ENCODE measurements at regions not wholly inside any gene's neighbourhood (a gene's known extent, or its start where the extent isn't known, plus 50 kb on each side); places are given as distances from the start of the nearest gene placed in this dataset.

- intact Hi-C loops (cut with DNase I), result loop anchor here in 1 of 4 donors (5.0 kb wide), 1 partner anchor 72 kb away; no protein-coding TSS in a partner anchor
- H3K4me1 ChIP-seq (ENCODE audit: control insufficient read depth, insufficient read depth, low read length), result peaks cover 6% of the 10 kb centered on the region
- H3K27me3 ChIP-seq (ENCODE audit: control insufficient read depth, insufficient read depth), result no peaks in the 10 kb centered on the region
- ATAC-seq, result peak; percentile 77 to 78
- no peaks in the 10 kb centered on the region for H3K9me3 ChIP-seq (ENCODE audit: control insufficient read depth, low read length)
- no peak overlapping the region for H3K27ac ChIP-seq (ENCODE audit: low read length)
- peak overlapping the region; percentile 26 for H3K4me3 ChIP-seq (ENCODE audit: low read length)
- WGBS, result 14% methylated on average over 36 of the region's 36 CpGs
- DNase-seq, result peak; percentile 81 to 93 (median 93)
Observed at GRCh38 chr16:85234310-85235204, 122.3 kb upstream of the CIBAR2 start.

GRCh38 chr16:85235991-85236817 is 123.9 kb upstream of the CIBAR2 start:
- peaks cover 6% of the 10 kb centered on the region for H3K4me1 ChIP-seq (ENCODE audit: control insufficient read depth, insufficient read depth, low read length)
- peak; percentile 39 for ATAC-seq
- H3K9me3 ChIP-seq (ENCODE audit: control insufficient read depth, low read length), result no peaks in the 10 kb centered on the region
- no peak overlapping the region for H3K27ac ChIP-seq (ENCODE audit: low read length)
- 26% methylated on average over 20 of the region's 20 CpGs for WGBS
- peak; percentile 60 to 89 (median 89) for DNase-seq
- peak overlapping the region; percentile 26 for H3K4me3 ChIP-seq (ENCODE audit: low read length)
- intact Hi-C loops (cut with DNase I), result no loop called here
- H3K27me3 ChIP-seq (ENCODE audit: control insufficient read depth, insufficient read depth), result no peaks in the 10 kb centered on the region

GRCh38 chr16:85236818-85237150 is 124.5 kb upstream of the CIBAR2 start:
- Histone ChIP-seq H3K4me3 (ENCODE audit: low read length) (no peak overlapping the region), H3K27me3 (ENCODE audit: control insufficient read depth, insufficient read depth) (no peaks in the 10 kb centered on the region), H3K9me3 (ENCODE audit: control insufficient read depth, low read length) (no peaks in the 10 kb centered on the region), H3K4me1 (ENCODE audit: control insufficient read depth, insufficient read depth, low read length) (peaks cover 6% of the 10 kb centered on the region), H3K27ac (ENCODE audit: low read length) (no peak overlapping the region)
- intact Hi-C loops (cut with DNase I), result no loop called here
- 83% methylated on average over 5 of the region's 5 CpGs for WGBS
- DNase-seq, result no peak
- no peak for ATAC-seq

- Histone ChIP-seq H3K27me3 (ENCODE audit: control insufficient read depth, insufficient read depth) (no peaks in the 10 kb centered on the region), H3K4me1 (ENCODE audit: control insufficient read depth, insufficient read depth, low read length) (no peaks in the 10 kb centered on the region), H3K4me3 (ENCODE audit: low read length) (no peak overlapping the region), H3K27ac (ENCODE audit: low read length) (no peak overlapping the region), H3K9me3 (ENCODE audit: control insufficient read depth, low read length) (no peaks in the 10 kb centered on the region)
- WGBS, result 71% methylated on average over 6 of the region's 6 CpGs
- intact Hi-C loops (cut with DNase I), result no loop called here
- no peak for ATAC-seq
- DNase-seq, result no peak
Observed at GRCh38 chr16:85237817-85238216, 125.5 kb upstream of the CIBAR2 start.

- no peak overlapping the region for H3K27ac ChIP-seq (ENCODE audit: low read length)
- 46% methylated on average over 17 of the region's 17 CpGs for WGBS
Observed at GRCh38 chr16:85238233-85238647, 126.0 kb upstream of the CIBAR2 start.

GRCh38 chr16:85239239-85239638 is 127.0 kb upstream of the CIBAR2 start:
- DNase-seq, result no peak
- Histone ChIP-seq H3K27ac (ENCODE audit: low read length) (no peak overlapping the region), H3K9me3 (ENCODE audit: control insufficient read depth, low read length) (no peaks in the 10 kb centered on the region), H3K4me3 (ENCODE audit: low read length) (no peak overlapping the region), H3K27me3 (ENCODE audit: control insufficient read depth, insufficient read depth) (no peaks in the 10 kb centered on the region), H3K4me1 (ENCODE audit: control insufficient read depth, insufficient read depth, low read length) (no peaks in the 10 kb centered on the region)
- no peak for ATAC-seq
- intact Hi-C loops (cut with DNase I), result no loop called here
- WGBS, result 93% methylated on average over 5 of the region's 5 CpGs

More at GRCh38 chr16:85238233-85238647, 126.0 kb upstream of the CIBAR2 start:
- no peak overlapping the region for H3K4me3 ChIP-seq (ENCODE audit: low read length)
- intact Hi-C loops (cut with DNase I), result no loop called here
- no peaks in the 10 kb centered on the region for H3K4me1 ChIP-seq (ENCODE audit: control insufficient read depth, insufficient read depth, low read length)
- no peaks in the 10 kb centered on the region for H3K27me3 ChIP-seq (ENCODE audit: control insufficient read depth, insufficient read depth)
- no peaks in the 10 kb centered on the region for H3K9me3 ChIP-seq (ENCODE audit: control insufficient read depth, low read length)
- peak; percentile 86 to 96 (median 95) for DNase-seq
- peak; percentile 48 to 59 for ATAC-seq

GRCh38 chr16:85239871-85240270 is 127.6 kb upstream of the CIBAR2 start:
- no peak for ATAC-seq
- no peaks in the 10 kb centered on the region for H3K4me1 ChIP-seq (ENCODE audit: control insufficient read depth, insufficient read depth, low read length)
- H3K9me3 ChIP-seq (ENCODE audit: control insufficient read depth, low read length), result no peaks in the 10 kb centered on the region
- no peak overlapping the region for H3K4me3 ChIP-seq (ENCODE audit: low read length)
- H3K27me3 ChIP-seq (ENCODE audit: control insufficient read depth, insufficient read depth), result no peaks in the 10 kb centered on the region
- 89% methylated on average over 8 of the region's 8 CpGs for WGBS
- DNase-seq, result no peak
- no peak overlapping the region for H3K27ac ChIP-seq (ENCODE audit: low read length)
- intact Hi-C loops (cut with DNase I), result loop anchor here in 2 of 4 donors (10.0 kb wide), 1 partner anchor 125 kb away; the partner anchor contains the start of gene CIBAR2 (in 2 of the 2)

GRCh38 chr16:85240982-85241924 is 129.0 kb upstream of the CIBAR2 start:
- Histone ChIP-seq H3K9me3 (ENCODE audit: control insufficient read depth, low read length) (no peaks in the 10 kb centered on the region), H3K27me3 (ENCODE audit: control insufficient read depth, insufficient read depth) (no peaks in the 10 kb centered on the region), H3K4me1 (ENCODE audit: control insufficient read depth, insufficient read depth, low read length) (no peaks in the 10 kb centered on the region), H3K4me3 (ENCODE audit: low read length) (no peak overlapping the region), H3K27ac (ENCODE audit: low read length) (no peak overlapping the region)
- 90% methylated on average over 18 of the region's 18 CpGs for WGBS
- DNase-seq (no peak), ATAC-seq (no peak)
- intact Hi-C loops (cut with DNase I), result loop anchor here in 2 of 4 donors (10.0 kb wide), 1 partner anchor 126 kb away; the partner anchor contains the start of gene CIBAR2 (in 2 of the 2)

GRCh38 chr16:85242140-85242539 is 129.9 kb upstream of the CIBAR2 start:
- DNase-seq (no peak), ATAC-seq (no peak)
- Histone ChIP-seq H3K27me3 (ENCODE audit: control insufficient read depth, insufficient read depth) (no peaks in the 10 kb centered on the region), H3K27ac (ENCODE audit: low read length) (no peak overlapping the region), H3K9me3 (ENCODE audit: control insufficient read depth, low read length) (no peaks in the 10 kb centered on the region), H3K4me1 (ENCODE audit: control insufficient read depth, insufficient read depth, low read length) (no peaks in the 10 kb centered on the region), H3K4me3 (ENCODE audit: low read length) (no peak overlapping the region)
- intact Hi-C loops (cut with DNase I), result loop anchor here in 2 of 4 donors (10.0 kb wide), 1 partner anchor 127 kb away; the partner anchor contains the start of gene CIBAR2 (in 2 of the 2)
- 84% methylated on average over 10 of the region's 10 CpGs for WGBS

- intact Hi-C loops (cut with DNase I), result loop anchor here in 2 of 4 donors (10.0 kb wide), 1 partner anchor 129 kb away; the partner anchor contains the start of gene CIBAR2 (in 2 of the 2)
- Histone ChIP-seq H3K27me3 (ENCODE audit: control insufficient read depth, insufficient read depth) (no peaks in the 10 kb centered on the region), H3K9me3 (ENCODE audit: control insufficient read depth, low read length) (no peaks in the 10 kb centered on the region), H3K4me1 (ENCODE audit: control insufficient read depth, insufficient read depth, low read length) (no peaks in the 10 kb centered on the region), H3K27ac (ENCODE audit: low read length) (no peak overlapping the region), H3K4me3 (ENCODE audit: low read length) (no peak overlapping the region)
- no peak for DNase-seq
- WGBS, result 92% methylated on average over 12 of the region's 12 CpGs
- ATAC-seq, result no peak
Observed at GRCh38 chr16:85243308-85243707, 131.0 kb upstream of the CIBAR2 start.
